Panc1 (cell line): ENCODE measurements at regions not wholly inside any gene's neighbourhood (a gene's known extent, or its start where the extent isn't known, plus 50 kb on each side); places are given as distances from the start of the nearest gene placed in this dataset.

ENCODE experiments used
- ATAC-seq: fragments of 200-7000 bp; cut with Tn5 transposase; 2 replicates; pipeline ENCODE4 v1.9.1; 2020; ENCODE audit warnings: mild to moderate bottlenecking, moderate library complexity
- BruUV-seq: library from RNA; stranded (reverse); fragments of 400-500 nt; replicated peaks from 2 replicates; lab custom pipeline; 2021; lab: Mats Ljungman, UMichigan
- CTCF ChIA-PET: fragments of 300-600 bp; sonication (Branson Sonifier 250); formaldehyde crosslinking; loops from one replicate; lab custom pipeline; 2022; ENCODE audit warnings: antibody characterized with exemption; lab: Charles Lee
- POLR2A ChIA-PET: fragments of 300-600 bp; sonication (Branson Sonifier 250); formaldehyde crosslinking; loops from one replicate; lab custom pipeline; 2022; ENCODE audit warnings: antibody characterized with exemption; lab: Charles Lee
- DNase-seq: peaks from one replicate; pipeline ENCODE4 v3.0.0-alpha.2; 2010; ENCODE audit warnings: low read depth, low spot score
- H3K27ac ChIP-seq: 2 replicates; pipeline ENCODE4 v1.5.1; 2011; ENCODE audit warnings: mild to moderate bottlenecking, low read length, inconsistent platforms
- H3K27me3 ChIP-seq: fragments of 200-500 bp; sonication (Bioruptor generic); 2 replicates; pipeline ENCODE4 v1.6.0; 2014; ENCODE audit warnings: low read length, inconsistent platforms; ENCODE audit not compliant: control insufficient read depth, insufficient read depth
- H3K36me3 ChIP-seq: fragments of 200-500 bp; sonication (Bioruptor generic); 2 replicates; pipeline ENCODE4 v1.5.1; 2014; ENCODE audit warnings: inconsistent platforms, mild to moderate bottlenecking, low read length, moderate library complexity; ENCODE audit not compliant: control insufficient read depth, insufficient read depth
- H3K4me1 ChIP-seq: 2 replicates; pipeline ENCODE4 v1.5.1; 2011; ENCODE audit warnings: inconsistent platforms, mild to moderate bottlenecking, low read length, moderate library complexity; ENCODE audit not compliant: control insufficient read depth, insufficient read depth
- H3K4me3 ChIP-seq, 2 experiments: 2 replicates each; pipeline ENCODE4 v1.5.1; 2011 to 2012; ENCODE audit warnings: low read depth in 2 of 2, low read length in 2 of 2, mild to moderate bottlenecking in 2 of 2, inconsistent platforms in 1 of 2, moderate library complexity in 1 of 2
- H3K9me3 ChIP-seq: fragments of 200-500 bp; sonication (Bioruptor generic); 2 replicates; pipeline ENCODE4 v1.5.1; 2014; ENCODE audit warnings: low read depth, mild to moderate bottlenecking, inconsistent platforms, low read length, moderate library complexity; ENCODE audit not compliant: control insufficient read depth, insufficient read depth
- CTCF ChIP-seq: fragments of 450-650 bp; IDR thresholded peaks from 2 replicates; pipeline ENCODE4 v1.5.1; 2017; ENCODE audit warnings: mild to moderate bottlenecking
- POLR2AphosphoS5 ChIP-seq: IDR thresholded peaks from 2 replicates; pipeline ENCODE4 v1.6.1; 2012; ENCODE audit warnings: mild to moderate bottlenecking, low read depth, low read length, moderate library complexity
- REST ChIP-seq, 2 experiments: IDR thresholded peaks; 2 replicates each; pipeline ENCODE4 v1.6.1; 2011 to 2012; ENCODE audit warnings: low read depth in 2 of 2, control low read depth in 1 of 2, low read length in 1 of 2, mild to moderate bottlenecking in 1 of 2, moderate library complexity in 1 of 2; ENCODE audit not compliant: insufficient read depth in 1 of 2
- SIN3A ChIP-seq: IDR thresholded peaks from 2 replicates; pipeline ENCODE4 v1.6.1; 2012; ENCODE audit warnings: low read depth, mild to moderate bottlenecking, low read length, moderate library complexity, borderline replicate concordance; ENCODE audit not compliant: insufficient read depth
- TCF7L2 ChIP-seq: IDR thresholded peaks from 2 replicates; pipeline ENCODE4 v1.6.1; 2011; ENCODE audit warnings: mild to moderate bottlenecking, low read depth, low read length, inconsistent platforms
- in situ Hi-C: cut with HindIII; loops from 2 replicates; pipeline ENCODE4 v1.10.0; 2016; ENCODE audit warnings: low sequenced_read_pairs, low pct_unique_long_range_greater_than_20kb
- intact Hi-C: fragments of 100-400 bp; cut with micrococcal nuclease; formaldehyde crosslinking; loops from one replicate; pipeline ENCODE4 v1.10.0; 2022; ENCODE audit not compliant: unreplicated experiment

- in situ Hi-C loops: no loop called here
- intact Hi-C loops: no loop called here
- POLR2A ChIA-PET: no interaction called here
- no peaks in the 10 kb centered on the region for H3K27me3 ChIP-seq
- TF ChIP-seq REST (IDR thresholded peaks at IDR 0.05; ENCODE audit: insufficient read depth in 1 of 2, low read depth in 2 of 2, low read length in 1 of 2): no peak
- TF ChIP-seq CTCF: peak; percentile 15; the same call in 1 of the 2 replicates
- no TSS peak for BruUV-seq
- no peaks in the 10 kb centered on the region for H3K4me1 ChIP-seq
- no peaks in the 10 kb centered on the region for H3K36me3 ChIP-seq
- H3K27ac ChIP-seq: no peak overlapping the region
- H3K9me3 ChIP-seq: no peaks in the 10 kb centered on the region
- no peak overlapping the region for H3K4me3 ChIP-seq
- DNase-seq: no peak
- no peak for ATAC-seq
- CTCF ChIA-PET: no interaction called here
Measured at GRCh38 chr1:229710746-229711145, 84.7 kb downstream of the URB2 start.

GRCh38 chr1:229714306-229714705 is 88.3 kb downstream of the URB2 start:
- POLR2A ChIA-PET: no interaction called here
- no TSS peak for BruUV-seq
- no peak for ATAC-seq
- Histone ChIP-seq H3K9me3 (no peaks in the 10 kb centered on the region), H3K27me3 (no peaks in the 10 kb centered on the region), H3K27ac (no peak overlapping the region), H3K4me1 (no peaks in the 10 kb centered on the region; the same call in 1 of the 2 replicates), H3K4me3 (no peak overlapping the region), H3K36me3 (no peaks in the 10 kb centered on the region)
- in situ Hi-C loops: no loop called here
- TF ChIP-seq REST (IDR thresholded peaks at IDR 0.05; ENCODE audit: insufficient read depth in 1 of 2, low read depth in 2 of 2, low read length in 1 of 2) (no peak), POLR2AphosphoS5 (no peak), SIN3A (no peak), TCF7L2 (no peak), CTCF (no peak)
- no peak for DNase-seq
- CTCF ChIA-PET: interaction anchor here (0.6 kb wide), 1 partner anchor 314 kb away, joined by 3 read pairs; no protein-coding TSS in a partner anchor
- intact Hi-C loops: no loop called here
